GM19238 (cell line): ENCODE measurements at regions not wholly inside any gene's neighbourhood (a gene's known extent, or its start where the extent isn't known, plus 50 kb on each side); places are given as distances from the start of the nearest gene placed in this dataset.

Experiments used
- DNase-seq: peaks from one replicate; pipeline ENCODE4 v3.0.0; 2011; ENCODE audit warnings: low spot score; ENCODE audit not compliant: insufficient read length

DNA sequence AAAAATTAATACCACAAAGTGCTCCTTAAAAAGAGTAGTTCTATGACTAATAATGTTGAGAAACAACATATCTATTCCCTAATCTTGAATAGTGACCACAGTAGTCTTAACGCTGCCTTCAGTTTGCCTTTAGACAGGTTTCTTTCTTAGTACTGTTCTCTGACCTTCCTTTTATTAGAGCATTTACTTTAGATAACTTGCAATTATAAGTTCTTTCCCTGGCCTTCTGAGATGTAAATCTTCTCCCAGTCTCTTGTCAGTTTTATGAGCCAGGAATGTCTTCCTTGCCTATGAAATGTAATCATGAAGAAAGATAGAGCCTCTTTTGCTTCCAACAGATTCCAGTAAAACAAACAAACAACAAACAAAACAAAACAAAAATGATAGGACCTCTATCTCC is 1119.8 kb upstream of the LRRTM3 start:
- DNase-seq, result no peak

DNA sequence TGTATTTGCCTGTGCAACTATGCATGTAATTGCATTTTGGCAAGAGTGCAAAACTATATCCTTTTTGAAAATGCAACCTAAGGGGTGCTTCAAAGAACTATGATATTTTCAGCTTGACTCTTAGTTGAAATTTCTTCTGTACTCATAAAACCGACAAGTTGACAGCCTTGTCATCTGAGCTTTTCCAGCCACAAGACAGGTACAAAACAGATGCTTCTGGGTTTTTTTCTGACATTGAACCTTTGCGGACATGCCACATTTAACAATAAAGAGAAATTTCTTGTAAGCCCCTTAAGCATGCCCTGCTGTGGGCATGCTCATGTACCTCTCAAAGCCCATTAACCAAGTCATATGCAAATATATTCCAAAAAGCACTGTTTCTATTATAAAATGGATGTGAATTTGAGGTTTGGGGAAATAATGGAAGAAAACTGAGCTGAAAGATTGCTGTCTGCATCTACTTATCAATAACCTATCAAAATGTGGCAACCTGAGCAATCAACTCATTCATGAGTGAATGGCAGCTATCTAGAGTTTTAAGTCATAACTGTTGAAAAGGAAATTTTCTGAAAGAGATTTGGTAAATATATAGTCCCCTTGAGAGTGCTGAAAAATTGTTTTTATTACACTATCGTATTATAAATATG is 1117.0 kb upstream of the LRRTM3 start:
- no peak for DNase-seq

DNA sequence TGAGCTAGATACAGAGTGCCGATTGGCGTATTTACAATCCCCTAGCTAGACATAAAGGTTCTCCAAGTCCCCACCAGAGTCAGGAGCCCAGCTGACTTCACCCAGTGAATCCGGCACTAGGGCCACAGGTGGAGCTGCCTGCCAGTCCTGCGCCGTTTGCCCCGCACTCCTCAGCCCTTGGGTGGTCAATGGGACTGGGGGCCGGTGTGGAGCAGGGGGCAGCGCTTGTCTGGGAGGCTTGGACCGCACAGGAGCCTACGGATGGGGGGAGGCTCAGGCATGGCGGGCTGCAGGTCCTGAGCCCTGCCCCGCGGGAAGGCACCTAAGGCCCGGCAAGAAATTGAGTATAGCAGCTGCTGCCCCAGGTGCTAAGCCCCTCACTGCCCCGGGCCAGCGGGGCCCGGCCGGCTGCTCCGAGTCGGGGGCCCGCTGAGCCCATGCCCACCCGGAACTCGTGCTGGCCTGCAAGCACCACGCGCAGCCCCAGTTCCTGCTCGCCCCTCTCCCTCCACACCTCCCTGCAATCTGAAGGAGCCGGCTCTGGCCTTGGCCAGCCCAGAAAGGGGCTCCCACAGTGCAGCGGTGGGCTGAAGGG is 1113.8 kb upstream of the LRRTM3 start:
- no peak for DNase-seq

- DNase-seq, result no peak
These were observed 1109.3 kb upstream of the LRRTM3 start for GRCh38 chr10:65816536-65816935.

- no peak for DNase-seq
These were observed 1106.8 kb upstream of the LRRTM3 start for GRCh38 chr10:65818990-65819389.

GRCh38 chr10:65827359-65827758 is 1098.5 kb upstream of the LRRTM3 start:
- no peak for DNase-seq

GRCh38 chr10:65838811-65839210 is 1087.0 kb upstream of the LRRTM3 start:
- no peak for DNase-seq

- no peak for DNase-seq
These were observed 1082.6 kb upstream of the LRRTM3 start for GRCh38 chr10:65843203-65843602.

- no peak for DNase-seq
These were observed 1079.9 kb upstream of the LRRTM3 start for GRCh38 chr10:65845916-65846315.

- no peak for DNase-seq
These were observed 1079.3 kb upstream of the LRRTM3 start for GRCh38 chr10:65846541-65846940.

- no peak for DNase-seq
These were observed 1078.9 kb upstream of the LRRTM3 start for GRCh38 chr10:65846949-65847348.

GRCh38 chr10:65847436-65848230 is 1078.2 kb upstream of the LRRTM3 start:
- no peak for DNase-seq

DNA sequence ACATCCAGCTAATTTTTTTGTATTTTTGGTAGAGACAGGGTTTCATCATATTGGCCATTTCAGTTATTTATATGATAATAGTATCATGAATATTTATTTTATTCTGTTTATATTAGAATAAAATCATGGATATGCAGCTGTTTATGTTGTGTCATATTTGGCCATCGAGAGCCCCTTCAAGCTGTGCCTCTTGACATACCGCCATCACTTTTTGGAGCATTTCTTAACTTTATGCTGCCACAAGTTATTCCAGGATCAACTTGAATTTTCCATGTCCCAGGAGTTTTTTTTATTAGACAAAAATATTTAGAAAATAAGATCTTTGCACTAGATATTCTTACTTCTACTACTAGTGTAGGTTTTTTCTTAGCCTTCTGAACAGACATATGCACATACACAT is 1067.0 kb upstream of the LRRTM3 start:
- no peak for DNase-seq

DNA sequence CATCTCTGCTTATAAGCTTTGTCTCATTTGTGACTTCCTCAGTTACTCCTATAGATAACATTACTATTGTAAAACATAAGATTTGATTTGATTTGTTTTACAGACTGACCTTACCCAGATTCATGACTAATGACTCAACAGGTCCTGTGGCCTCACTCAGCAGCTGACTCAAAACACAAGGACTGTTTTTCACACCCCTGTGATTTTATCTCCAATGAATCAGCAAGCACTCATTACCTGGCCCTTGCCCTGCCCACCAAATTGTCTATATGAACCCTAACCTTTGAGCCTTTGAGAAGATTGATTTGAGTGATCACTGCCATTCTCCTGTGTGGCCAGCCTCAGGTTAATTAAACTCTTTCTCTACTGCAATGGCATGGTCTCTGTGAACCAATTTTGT is 1064.6 kb upstream of the LRRTM3 start:
- DNase-seq, result no peak
